ENCODE measurements at regions not wholly inside any gene's neighbourhood (a gene's known extent, or its start where the extent isn't known, plus 50 kb on each side); places are given as distances from the start of the nearest gene placed in this dataset.
"Not testable (repeated sequence)": the region's sequence is repeated elsewhere in the genome, so short reads cannot be mapped to it uniquely, and the experiment has no call there.

DNA sequence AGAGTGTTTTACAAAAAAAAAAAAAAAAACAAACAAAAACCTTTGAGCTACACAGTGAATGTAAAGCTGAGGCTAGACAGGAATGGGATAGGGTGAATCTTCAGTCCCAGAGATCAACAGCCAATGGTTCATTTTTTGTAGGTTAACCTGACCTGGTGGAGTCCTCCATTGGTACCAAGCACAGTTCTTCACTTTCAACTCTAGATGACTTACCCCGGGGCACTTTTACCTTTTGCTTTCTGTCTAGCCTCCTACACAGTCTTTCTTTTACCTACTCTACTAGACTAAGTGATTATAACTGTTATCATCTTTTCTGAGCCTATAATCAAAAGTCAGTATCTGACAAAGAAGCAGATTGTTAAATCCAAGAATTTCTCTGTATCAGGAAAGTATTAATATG is 50.9 kb downstream of the ANXA2R start:
- intact Hi-C loops (cut with micrococcal nuclease): no loop called here

DNA sequence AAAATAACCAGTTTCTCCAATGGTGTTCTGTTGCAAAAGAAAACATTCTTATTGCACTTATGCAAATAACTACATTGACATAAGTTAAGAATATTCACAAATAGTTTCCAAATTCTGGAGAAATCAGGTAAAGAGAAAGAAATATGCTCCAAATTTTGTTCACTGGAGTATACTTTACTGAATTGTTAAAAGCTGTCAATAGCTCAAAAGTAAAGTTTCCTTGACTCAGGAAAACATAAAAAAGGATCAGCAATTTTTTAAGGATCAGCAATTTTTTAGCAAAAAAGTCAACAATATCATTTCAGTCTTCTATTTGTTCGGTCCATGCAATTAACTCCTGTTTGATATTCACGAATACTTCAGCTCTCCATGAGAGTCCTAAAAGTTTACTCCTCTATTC is 51.6 kb downstream of the ANXA2R start:
- intact Hi-C loops (cut with micrococcal nuclease): no loop called here

DNA sequence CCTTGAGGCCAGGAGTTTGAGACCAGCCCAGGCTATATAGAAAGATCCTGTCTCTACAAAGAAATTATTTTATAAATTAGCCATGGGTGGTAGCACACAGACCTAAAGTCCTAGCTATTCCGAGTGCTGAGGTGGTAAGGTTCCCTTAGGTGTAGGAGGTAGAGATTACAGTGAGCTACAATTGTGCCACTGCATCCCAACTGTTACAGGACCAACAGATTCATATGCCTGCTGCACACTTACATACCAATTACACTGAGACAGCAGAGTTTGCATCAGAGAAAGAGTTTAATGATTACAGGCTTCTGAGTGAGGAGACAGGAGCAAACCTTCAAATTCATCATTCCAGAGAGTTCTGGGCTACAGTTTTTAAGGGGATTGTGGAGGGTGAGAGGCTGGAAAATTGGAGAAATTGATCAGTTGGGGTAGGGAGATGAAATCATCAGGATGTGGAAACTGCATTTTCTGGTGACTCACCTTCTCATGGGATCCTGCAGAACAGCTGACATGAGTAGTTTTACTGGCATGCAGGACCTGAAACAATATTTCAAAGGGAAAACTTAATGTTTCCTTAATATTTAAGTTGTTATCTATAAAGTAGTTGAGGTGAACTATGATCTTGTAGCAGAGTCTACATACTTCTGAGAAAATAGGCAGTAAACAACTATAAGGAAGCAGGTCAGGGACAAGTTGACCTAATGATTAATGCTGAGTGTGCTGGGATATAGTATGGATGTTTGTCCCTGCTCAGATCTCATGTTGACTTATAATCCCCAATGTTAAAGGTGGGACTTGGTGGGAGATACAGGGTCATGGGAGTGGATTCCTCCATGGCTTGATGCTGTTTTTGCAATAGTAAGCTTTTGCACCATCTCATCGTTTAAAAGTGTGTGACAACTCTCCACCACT is 54.7 kb downstream of the ANXA2R start:
- intact Hi-C loops (cut with micrococcal nuclease): no loop called here

DNA sequence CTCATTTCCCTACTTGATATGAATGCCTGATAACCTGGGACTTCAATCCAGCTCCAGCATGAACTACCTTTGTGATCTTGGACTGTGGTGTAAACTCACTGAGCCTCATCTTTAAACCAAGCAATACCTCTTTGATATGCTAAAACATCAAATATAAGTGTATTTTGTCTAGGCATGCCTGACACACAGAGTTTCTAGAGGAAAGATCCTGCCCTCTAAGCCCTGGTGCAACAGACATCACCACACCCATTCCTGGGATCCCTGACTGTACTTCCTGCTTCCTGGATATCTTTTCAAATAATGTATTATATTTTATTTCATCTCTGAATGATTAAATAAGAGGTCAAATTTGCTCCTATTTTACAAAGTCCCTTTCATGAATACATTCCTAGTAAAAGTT is 55.8 kb downstream of the ANXA2R start:
- intact Hi-C loops (cut with micrococcal nuclease): no loop called here

DNA sequence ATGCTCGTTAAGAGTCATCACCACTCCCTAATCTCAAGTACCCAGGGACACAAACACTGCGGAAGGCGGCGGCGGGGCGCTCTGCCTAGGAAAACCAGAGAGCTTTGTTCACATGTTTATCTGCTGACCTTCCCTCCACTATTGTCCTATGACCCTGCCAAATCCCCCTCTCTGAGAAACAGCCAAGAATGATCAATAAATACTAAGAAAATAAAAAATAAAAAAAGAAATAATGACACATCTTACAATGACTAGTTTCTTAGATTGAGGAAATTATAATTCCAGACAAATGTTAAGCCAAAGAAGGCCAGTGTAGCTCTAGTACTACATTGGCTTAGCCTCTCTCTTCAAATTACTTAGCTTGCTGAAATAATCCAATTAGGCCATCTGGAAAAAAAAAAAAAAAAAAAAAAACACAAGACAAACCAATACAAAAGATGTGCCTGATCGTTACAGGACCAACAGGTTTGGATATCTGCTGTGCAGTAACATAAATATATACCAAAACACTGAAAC is 58.0 kb downstream of the ANXA2R start:
- intact Hi-C loops (cut with micrococcal nuclease): no loop called here

DNA sequence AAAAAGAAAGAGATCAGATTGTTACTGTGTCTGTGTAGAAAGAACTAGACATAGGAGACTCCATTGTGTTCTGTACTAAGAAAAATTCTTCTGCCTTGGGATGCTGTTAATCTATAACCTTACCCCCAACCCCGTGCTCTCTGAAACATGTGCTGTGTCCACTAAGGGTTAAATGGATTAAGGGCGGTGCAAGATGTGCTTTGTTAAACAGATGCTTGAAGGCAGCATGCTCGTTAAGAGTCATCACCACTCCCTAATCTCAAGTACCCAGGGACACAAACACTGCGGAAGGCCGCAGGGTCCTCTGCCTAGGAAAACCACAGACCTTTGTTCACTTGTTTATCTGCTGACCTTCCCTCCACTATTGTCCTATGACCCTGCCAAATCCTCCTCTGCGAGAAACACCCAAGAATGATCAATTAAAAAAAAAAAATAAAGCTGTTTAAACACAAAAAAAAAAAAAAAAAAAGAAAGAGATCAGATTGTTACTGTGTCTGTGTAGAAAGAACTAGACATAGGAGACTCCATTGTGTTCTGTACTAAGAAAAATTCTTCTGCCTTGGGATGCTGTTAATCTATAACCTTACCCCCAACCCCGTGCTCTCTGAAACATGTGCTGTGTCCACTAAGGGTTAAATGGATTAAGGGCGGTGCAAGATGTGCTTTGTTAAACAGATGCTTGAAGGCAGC is 58.6 kb downstream of the ANXA2R start:
- intact Hi-C loops (cut with micrococcal nuclease): not testable (repeated sequence)

DNA sequence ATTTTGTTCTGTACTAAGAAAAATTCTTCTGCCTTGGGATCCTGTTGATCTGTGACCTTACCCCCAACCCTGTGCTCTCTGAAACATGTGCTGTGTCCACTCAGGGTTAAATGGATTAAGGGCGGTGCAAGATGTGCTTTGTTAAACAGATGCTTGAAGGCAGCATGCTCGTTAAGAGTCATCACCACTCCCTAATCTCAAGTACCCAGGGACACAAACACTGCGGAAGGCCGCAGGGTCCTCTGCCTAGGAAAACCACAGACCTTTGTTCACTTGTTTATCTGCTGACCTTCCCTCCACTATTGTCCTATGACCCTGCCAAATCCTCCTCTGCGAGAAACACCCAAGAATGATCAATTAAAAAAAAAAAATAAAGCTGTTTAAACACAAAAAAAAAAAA is 59.1 kb downstream of the ANXA2R start:
- intact Hi-C loops (cut with micrococcal nuclease): not testable (repeated sequence)

DNA sequence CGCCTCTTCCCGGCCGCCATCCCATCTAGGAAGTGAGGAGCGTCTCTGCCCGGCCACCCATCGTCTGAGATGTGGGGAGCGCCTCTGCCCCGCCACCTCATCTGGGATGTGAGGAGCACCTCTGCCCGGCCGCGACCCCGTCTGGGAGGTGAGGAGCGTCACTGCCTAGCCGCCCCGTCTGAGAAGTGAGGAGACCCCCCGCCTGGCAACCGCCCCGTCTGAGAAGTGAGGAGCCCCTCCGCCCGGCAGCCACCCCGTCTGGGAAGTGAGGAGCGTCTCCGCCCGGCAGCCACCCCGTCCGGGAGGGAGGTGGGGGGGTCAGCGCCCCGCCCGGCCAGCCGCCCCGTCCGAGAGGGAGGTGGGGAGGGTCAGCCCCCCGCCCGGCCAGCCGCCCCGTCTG is 59.7 kb downstream of the ANXA2R start:
- intact Hi-C loops (cut with micrococcal nuclease): not testable (repeated sequence)

DNA sequence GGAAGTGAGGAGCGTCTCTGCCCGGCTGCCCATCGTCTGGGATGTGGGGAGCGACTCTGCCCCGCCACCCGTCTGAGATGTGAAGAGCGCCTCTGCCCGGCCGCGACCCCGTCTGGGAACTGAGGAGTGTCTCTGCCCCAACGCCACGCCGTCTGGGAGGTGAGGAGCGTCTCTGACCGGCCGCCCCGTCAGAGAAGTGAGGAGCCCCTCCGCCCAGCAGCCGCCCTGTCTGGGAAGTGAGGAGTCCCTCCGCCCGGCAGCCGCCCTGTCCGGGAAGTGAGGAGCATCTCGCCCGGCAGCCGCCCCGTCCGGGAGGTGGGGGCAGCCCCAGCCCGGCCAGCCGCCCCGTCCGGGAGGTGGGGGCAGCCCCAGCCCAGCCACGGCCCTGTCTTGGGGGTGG is 60.9 kb downstream of the ANXA2R start:
- intact Hi-C loops (cut with micrococcal nuclease): not testable (repeated sequence)

DNA sequence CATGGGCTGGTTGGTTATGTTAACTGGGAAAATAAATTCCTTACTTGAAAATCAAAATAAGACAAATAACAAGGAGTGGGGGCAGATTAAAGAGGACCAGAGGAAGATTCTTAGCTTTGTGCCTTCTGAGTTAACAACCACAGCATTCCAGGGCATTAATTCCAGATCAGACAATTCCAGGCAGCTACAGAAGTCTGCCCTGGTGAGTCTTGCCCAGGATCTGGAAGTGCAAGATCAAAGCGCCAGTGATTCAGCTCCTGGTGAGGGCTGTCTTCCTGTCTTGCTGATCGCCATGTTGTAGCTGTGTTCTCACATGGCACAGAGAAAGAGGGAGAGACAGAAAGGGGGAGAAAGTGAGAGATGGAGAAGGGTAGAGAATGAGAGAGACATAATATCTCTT is 65.6 kb downstream of the ANXA2R start:
- intact Hi-C loops (cut with micrococcal nuclease): no loop called here

DNA sequence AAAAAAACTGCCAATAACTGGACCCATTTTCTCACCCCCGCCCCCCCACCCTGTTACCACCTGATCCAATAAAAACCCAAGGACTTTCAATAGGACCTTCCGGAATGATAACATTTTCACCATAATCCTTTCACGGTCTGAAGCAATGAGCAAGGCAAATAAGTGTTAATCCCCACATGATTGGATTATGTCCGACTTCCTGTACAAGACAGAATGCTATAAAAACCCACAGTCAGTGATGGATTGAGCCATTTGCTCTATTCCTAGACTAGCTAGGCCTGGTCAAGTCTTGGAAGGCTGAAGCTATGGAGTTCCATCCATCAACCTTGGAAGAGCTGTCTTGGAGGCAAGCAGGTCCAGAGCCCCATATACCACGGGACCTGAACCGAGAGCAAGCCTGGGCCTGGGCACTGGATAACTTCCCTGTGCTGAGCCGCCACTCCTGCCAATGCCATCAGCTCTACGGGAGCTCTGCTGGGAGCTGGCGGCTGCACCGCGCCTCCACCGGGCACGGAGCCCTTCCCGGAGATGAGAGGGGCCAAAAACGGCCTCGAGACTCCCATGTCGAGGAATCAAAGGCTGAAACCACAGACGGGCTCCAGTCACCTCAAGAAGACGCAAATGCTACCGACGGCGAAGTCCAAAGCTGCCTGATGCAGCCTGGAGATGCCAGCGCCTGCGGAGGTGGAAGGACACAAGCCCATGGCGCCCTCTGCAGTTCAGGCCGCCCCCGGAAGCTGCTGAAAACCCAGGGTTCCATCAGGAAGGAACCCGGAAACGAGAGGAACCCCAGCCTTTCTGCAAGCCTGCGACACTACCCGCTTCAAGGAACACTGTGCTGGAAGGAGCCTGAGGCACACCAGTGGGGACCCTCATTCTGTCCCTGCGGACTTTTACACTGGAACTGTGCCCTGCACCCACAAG is 69.2 kb downstream of the ANXA2R start:
- intact Hi-C loops (cut with micrococcal nuclease): no loop called here

DNA sequence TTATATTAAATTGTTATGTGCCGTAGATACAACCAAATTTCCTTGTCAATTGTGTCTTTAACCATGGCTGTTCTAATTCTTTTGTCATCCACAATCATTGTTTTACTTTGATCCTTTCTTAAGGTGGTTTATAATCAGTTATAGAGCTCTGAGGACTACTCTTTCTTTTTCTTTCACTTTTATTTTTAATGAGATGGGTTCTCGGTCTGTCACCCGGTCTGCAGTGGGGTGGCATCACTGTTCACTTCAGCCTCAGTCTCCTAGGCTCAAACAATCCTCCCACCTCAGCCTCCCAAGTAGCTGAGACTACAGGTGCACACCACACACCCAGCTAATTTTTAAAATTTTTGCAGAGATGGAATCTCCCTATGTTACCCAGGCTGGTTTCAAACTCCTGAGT is 74.2 kb downstream of the ANXA2R start:
- intact Hi-C loops (cut with micrococcal nuclease): no loop called here

DNA sequence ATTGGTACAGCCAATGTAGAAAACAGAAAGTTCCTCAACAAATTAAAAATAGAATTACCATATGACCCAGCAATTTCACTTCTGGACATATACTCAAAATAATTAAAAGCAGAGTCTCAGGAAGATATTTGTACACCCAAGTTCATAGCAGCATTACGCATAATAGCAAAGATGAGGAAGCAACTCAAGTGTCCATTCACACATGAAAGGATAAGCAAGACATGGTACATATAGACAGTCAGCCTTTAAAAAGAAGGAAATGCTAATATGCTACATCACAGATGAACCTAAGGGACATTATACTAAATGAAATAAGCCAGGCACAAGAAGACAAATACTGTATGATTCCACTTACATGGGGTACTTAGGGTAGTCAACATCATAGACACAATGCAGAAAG is 76.7 kb downstream of the ANXA2R start:
- intact Hi-C loops (cut with micrococcal nuclease): no loop called here

DNA sequence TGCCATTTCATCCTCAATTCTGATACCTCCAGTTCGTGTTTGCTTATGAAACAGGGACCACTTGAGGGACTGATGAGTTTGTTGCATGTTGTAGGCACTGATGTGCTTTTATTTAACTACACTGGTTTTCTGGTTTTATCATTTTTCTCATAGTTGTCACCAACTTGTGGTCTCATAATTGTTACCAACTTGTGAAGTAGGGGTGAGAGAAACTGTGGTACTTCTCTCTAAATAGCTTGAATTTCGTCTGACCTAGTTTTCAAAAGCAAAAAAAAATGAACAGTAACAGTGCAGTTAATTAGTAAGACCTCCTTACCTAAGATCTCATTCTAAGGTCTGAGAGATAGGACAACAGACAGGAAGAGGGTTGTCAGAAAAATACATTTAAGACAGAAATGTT is 78.0 kb downstream of the ANXA2R start:
- intact Hi-C loops (cut with micrococcal nuclease): no loop called here

DNA sequence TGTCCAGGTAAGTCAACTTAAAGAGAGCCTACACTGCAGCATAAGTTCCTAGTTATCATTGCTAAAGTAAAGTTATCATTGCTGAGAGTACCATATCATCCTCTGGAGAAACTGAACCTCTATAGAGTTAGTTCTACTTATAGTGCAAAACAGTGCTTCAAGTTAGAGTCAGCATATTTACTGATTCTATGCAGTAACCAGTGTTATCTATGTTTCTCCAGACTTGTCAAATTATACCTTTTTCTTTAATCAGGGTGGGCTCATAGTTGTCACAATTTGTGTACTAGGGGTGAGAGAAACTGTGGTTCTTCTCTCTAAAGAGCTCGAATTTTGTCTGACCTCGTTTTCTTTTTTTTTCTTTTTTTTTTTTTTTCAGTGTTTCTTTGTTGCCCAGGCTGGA is 79.6 kb downstream of the ANXA2R start:
- intact Hi-C loops (cut with micrococcal nuclease): no loop called here

DNA sequence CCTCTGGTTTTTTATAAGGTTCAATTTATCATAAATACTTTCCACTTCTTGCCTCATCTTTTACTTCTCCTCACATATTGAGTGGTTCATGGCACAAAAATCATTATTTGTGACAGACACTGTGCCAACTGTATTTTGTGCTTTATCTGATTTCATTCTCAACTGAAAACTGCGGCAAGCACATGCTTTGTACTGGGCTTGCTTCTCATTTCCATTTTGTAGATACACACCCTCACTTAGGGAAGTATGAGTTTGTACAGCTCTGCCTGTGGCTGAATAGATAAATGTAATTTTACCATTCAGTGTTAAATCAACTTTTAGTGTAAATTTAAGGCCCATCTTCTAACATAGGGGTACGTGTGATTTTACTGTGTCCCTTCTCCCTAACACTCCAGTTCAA is 83.6 kb downstream of the ANXA2R start:
- intact Hi-C loops (cut with micrococcal nuclease): no loop called here

DNA sequence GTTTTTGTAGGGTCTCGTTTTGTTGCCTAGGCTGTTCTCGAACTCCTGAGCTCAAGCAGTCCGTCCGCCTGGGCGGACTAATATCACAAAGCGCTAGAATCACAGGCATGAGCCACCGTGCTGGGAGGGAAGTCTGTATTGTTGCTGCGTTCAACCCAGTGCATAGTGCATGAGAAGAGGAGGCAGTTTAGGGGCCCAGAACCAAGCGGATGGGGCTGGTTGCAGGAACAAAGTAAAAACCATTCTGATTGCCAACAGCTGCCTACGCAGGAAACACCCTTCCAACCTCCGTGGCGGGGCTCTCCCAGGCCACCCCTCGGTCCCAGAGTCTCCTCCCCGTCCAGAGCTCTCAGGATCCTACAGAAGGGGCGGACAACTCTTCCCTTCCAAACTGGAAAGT is 87.1 kb downstream of the ANXA2R start:
- intact Hi-C loops (cut with micrococcal nuclease): loop anchor here (5.0 kb wide), 1 partner anchor 169 kb away; the partner anchor contains the start of gene ZNF131

DNA sequence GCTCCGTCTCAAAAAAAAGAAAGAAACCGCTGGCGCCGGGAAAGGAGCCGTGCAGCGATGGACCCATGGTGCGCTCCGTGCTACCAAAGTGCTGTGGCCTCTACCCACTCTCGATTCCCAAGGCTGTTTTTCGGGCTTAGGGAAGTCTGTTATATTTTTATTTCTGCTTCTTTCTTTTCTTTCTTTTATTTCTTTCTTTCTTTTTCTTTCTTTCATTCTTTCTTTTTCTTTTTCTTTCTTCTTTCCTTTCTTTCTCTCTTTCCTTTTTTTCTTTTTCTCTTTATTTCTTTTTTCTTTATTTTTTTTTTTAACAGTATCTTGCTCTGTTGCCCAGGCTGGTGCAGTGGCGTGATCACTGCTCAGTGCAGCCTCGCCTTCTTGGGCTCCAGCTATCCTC is 87.5 kb downstream of the ANXA2R start:
- intact Hi-C loops (cut with micrococcal nuclease): loop anchor here (1.0 to 5.0 kb wide), 2 partner anchors 170 to 361 kb away; partner anchors contain the start of genes HMGCS1 and ZNF131

DNA sequence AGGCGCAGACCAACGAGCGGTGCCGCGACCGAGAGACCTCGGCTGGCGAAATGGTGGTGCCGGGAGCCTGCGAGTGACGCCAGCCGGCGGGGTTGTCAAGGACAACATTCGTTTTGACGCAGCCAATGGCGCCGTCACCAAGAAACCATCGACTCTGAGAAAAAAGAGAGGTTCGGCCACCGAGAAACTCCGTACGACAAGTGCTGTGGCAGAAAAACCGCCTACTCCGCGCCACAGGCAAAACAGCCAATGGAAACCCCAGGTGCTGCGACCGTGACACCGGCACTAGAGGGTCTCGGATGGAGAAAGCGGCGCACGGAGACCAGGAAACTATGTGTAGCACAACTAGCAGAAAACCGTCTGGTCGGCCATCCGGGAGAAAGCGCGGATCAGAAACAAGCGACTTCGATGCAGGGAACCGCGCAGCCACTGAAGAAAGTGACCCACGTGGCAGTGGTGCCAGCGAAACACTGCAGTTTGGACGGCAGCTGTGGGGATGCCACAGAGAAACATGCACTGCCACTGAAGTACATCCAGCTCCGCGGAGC is 88.8 kb downstream of the ANXA2R start:
- intact Hi-C loops (cut with micrococcal nuclease): loop anchor here (1.0 to 5.0 kb wide), 8 partner anchors 41 to 605 kb away; partner anchors contain the start of genes ANXA2R, PAIP1, TMEM267 and ZNF131

DNA sequence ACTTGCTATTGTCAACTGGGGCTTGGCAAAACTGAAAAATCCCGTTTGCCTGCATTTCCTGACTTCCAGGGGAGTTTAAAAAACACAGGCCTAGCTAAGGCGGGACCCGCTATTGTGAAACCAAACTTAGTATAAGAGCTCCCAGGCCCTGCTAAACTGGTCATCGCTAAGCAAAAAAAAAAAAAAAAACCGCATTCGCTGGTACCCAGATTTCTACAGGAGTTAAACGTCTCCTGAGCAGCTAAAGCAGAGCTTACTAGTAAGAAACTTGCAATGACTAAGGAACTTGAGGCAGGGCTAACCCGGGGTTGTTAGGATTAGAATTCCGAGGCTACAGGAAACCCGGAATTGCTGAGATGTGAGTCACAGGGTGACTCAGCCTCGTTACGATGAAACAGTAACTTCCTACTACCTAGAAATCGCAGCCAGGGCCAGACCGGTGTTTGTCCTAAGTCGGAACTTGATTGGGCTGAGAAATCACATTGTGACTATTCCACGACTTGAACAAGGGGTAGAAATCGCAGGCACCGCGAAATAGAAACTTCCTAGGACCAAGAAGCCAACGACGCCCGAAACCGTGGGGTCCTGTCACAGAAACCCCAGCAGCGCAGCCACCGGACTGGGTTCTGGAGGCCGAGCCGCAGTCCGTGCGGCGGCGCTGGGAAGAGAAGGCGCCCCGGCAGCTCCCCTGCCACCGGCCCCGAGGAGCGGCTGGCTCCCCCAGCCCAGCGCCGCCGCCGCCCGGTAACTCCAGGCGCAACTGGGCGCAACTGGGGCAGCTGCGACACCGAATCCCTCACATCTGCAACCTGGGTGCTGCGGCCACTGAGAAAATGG is 89.4 kb downstream of the ANXA2R start:
- intact Hi-C loops (cut with micrococcal nuclease): loop anchor here (1.0 to 5.0 kb wide), 9 partner anchors 42 to 606 kb away; partner anchors contain the start of genes ANXA2R, PAIP1, TMEM267 and ZNF131
